ENCODE measurements at regions not wholly inside any gene's neighbourhood (a gene's known extent, or its start where the extent isn't known, plus 50 kb on each side); places are given as distances from the start of the nearest gene placed in this dataset.

GRCh38 chr6:144954241-144954556 lies 669.1 kb downstream of the UTRN start:
- TF ChIP-seq CTCF (IDR thresholded peaks at IDR 0.05), result no peak
- TF ChIP-seq ERG (CRISPR knock-in tag; IDR thresholded peaks at IDR 0.05), result no peak

All from WTC11 (cell line).